T1000 (cell line): ENCODE measurements at regions not wholly inside any gene's neighbourhood (a gene's known extent, or its start where the extent isn't known, plus 50 kb on each side); places are given as distances from the start of the nearest gene placed in this dataset.

ENCODE experiments used
- DNase-seq: peaks from one replicate; lab custom pipeline; 2025; ENCODE audit warnings: mixed read lengths; lab: John Stamatoyannopoulos, UW

DNA sequence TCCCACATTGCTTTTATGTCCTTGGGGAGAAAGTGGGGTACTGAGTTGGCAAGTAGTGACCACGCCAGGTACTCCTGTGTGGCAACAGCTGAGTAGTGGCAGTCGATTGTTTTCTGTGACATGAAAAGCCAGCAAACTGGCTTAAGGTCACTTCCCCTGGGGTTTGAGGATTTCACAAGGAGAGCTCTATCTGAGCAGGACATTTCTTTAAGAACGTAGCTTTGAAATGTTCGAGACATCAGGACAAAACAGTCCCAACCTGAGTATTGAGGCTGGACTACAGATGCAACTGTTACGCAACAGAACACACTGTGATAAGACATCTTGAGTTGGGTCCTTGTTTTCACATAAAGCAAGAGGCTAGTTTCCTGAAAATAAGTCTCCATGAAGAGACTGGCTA, 146.7 kb upstream of the KLF14 start:
- DNase-seq, result no peak

DNA sequence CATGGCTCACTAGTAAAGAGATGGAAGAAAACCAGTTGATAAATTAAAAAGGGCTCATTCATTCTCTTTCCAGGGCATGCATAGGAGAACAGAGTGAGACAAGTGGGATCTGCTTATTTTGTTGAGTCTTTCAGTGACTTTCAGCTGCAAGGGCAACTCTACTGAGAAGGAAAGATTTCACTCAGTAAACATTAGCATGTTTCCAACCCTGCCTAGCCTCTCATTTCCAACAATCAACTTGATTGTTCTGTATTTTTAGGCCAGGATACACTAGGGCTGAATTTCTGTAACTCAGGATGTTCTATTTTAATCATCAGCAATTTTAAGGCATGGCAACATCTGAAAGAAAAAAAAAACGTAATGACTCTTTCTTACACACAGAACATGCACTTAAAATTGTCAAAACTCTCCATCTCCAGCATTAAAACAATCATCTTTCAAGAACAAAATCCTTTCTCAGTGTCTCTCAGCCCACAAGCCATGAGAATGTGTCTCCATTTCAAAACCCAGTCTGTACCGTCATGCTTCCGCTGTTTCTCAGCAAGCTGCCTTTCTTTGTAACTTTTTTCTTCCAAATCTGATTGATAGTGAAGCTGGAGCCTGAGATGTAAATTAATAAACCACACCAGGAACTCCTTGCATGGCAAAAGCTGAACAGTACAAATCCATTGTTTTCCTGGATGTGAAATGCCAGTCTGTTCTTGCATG, 147.2 kb upstream of the KLF14 start:
- DNase-seq, result no peak

DNA sequence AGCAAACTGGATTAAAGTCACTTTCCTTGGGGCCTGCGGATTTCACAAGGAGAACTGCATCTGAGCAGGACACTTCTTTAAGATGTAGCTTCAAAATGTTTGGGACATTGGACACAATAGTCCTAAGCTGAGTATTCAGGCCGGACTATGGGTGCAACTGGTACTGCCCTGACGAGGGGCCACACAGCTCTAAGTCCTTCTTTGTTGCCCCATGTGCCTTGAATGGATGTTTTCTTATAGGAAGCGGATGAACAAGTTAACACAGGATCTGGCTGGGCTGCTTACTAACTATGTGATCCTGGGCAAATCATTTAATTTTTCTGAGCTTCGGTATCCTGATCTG, 147.8 kb upstream of the KLF14 start:
- DNase-seq, result no peak

- DNase-seq, result no peak
These were observed 148.4 kb upstream of the KLF14 start for GRCh38 chr7:130882396-130882795.

DNA sequence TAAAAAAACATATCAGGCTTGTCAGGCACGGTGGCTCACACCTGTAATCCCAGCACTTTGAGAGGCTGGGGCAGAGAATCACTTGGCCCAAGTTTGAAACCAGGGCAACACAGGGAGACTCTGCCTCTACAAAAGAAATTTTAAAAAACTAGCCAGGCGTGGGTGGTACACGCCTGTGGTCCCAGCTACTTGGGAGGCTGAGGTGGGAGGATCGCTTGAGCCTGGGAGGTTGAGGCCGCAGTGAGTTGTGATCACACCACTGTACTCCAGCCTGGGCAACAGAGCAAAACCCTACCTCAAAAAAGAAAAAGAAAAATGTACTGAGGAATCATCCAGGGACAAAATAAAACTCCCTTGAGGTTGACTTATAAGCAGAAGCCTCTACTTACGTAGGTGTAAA, 149.9 kb upstream of the KLF14 start:
- no peak for DNase-seq

- no peak for DNase-seq
These were observed 150.7 kb upstream of the KLF14 start for GRCh38 chr7:130884437-130885417.

DNA sequence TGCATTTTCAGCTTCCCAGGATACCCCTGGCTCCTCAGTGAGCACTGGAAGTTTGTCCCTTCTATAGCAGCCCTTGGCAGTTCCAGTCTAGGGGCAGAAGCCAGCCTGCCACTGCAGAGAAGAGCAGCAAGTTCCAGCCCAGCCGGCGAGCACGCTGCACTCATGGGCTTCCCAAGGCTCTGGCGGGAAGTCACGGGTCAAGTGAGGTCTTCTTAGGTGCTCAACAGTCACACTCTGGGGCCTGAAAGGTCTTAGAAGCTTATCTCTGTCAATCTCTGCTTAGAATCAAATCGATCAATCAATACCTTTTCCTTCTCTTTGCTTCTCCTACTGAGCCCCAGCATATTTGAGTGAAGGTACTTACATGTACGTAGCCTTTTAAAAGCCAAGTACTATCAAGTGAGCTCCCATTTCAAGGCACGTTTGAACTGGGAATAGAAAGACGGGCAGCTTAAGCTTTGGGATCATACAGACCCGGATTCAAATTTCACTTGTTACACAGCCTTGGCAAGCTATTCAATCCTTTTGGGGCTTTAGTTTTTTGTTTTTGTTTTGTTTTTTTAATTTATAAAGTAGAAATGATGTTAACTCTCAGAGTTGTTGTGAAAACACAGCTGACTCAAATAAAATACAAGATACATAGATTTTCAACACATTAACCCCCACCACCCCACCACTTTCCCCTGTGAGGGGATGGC, 152.6 kb upstream of the KLF14 start:
- DNase-seq, result no peak

DNA sequence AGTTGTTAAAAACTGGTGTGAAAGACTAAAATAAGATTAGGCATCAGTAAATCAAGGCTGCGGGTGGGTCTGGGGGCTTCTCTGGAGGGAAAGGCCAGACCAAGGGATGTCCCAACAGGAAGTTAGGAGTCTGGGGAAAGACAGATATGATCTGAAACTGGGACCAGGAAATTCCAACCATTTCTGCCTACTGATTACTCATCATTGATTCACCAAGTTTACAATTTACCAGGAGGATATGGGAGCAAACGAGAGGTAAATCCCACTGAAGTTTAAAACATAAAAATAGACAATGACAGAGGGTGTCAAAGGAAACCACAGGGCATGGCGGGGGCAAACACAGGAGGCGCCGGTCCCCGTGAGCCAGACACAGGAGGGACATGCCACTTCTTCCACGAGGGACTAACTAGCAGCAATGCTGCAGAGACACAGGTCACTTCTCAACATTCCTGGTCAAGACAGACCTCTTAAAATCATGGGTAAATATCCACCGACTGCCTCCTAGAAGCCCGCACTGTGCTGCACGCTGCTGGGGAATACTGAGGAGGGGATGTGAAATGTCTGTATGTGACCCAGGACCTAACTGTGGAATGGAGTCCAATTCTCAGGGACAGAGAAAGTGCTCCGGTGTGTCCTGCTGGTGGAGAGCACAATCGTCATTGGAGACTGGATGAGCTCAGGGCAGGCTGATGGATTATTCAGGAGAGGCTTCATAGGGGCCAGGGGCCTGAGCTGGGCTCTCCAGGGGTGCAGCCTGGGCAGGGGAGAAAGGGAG, 153.4 kb upstream of the KLF14 start:
- DNase-seq, result no peak

GRCh38 chr7:130887957-130888371, 154.0 kb upstream of the KLF14 start:
- DNase-seq, result no peak

DNA sequence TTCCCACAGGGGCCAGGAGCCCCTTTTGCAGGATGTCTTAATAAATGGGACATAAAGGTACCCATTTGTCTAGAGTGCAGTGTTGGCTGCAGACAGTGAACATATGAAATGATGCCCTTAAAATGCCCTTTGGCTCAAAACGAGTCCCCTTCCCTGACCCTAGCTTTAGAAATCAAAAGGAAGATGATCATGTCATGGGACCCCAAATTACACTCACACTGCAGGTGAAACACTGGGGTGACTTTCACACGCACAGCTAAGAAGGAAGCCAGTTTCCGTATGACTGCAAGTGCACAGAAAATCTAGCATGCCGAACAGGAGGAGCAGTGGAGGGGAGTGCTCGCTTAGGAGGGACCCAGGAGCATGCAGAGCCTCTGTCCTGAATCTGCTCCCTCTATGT, 154.5 kb upstream of the KLF14 start:
- no peak for DNase-seq

DNA sequence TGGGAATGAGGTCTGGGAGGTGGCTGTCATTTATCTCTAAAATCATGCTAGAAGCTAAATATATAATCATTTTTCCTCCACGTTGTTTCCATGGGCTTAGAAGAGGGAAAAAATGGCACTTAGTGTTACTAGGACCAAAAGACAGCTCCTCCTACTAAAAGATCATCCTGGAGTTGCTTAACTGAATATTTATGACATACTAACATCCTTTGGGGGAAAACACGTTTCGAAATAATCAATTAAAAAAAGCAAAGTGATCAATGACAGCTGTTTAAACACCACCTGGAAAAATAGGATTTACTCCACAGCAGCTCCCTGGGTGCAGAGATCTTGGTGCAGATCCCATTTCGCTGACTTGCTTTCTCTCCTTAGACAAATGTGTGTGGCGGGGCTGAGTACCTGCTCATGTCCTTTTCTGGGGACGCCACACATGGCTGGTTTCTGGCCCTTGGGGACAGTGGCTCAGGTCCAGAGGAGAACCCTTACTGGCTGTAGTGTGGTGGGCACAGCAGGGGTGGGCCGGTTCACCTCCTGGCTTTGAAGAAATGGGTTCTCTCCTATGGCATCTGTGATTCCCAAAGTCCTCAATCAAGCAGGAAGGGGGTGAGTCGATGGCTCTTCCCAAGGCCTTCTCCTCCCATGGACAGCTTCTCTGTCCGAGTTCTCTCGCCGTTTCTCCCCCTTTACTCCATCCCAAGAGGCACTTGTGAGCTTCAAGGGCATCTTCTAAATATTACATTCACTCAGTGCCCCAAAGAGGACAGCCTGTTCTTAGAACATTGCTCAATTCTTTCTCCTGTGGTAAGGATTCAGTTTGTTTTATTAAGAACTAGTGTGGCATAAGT, 156.4 kb upstream of the KLF14 start:
- no peak for DNase-seq

DNA sequence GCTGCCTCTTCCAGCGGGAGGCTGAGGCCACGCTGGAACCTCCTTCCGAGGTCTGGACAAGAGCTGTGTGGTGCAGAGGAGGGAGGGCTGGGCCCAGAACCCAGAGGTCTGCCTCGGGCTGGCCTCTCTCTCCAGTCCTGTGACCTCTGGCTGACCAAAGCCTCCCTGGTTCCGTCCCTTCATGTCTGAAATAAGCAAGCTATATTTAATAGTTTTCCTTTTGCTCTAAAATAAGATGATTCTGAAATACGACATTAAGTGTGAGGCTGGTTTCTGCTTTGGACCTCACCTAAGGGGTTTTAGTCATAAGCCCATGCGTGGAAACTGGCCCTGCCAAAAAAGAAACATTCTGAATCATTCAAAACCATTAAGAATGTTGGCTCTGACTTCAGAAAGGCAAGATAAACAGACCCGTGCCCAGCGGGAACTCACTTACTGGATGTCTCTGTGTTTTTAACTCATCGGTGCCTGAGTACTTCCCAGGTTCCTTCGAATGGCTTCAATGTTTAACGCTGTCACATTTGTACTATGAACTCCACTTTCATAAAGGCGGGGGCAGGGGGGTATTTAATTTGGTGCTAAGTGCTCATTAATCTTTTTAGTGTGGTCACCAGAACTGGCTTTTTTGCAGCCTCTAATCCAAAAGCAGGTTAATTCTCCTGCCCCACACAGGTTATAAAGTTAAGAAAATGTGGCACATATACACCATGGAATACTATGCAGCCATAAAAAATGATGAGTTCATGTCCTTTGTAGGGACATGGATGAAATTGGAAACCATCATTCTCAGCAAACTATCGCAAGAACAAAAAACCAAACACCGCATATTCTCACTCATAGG, 157.5 kb upstream of the KLF14 start:
- DNase-seq, result peak; percentile 43

- no peak for DNase-seq
These were observed 159.5 kb upstream of the KLF14 start for GRCh38 chr7:130893441-130893894.

DNA sequence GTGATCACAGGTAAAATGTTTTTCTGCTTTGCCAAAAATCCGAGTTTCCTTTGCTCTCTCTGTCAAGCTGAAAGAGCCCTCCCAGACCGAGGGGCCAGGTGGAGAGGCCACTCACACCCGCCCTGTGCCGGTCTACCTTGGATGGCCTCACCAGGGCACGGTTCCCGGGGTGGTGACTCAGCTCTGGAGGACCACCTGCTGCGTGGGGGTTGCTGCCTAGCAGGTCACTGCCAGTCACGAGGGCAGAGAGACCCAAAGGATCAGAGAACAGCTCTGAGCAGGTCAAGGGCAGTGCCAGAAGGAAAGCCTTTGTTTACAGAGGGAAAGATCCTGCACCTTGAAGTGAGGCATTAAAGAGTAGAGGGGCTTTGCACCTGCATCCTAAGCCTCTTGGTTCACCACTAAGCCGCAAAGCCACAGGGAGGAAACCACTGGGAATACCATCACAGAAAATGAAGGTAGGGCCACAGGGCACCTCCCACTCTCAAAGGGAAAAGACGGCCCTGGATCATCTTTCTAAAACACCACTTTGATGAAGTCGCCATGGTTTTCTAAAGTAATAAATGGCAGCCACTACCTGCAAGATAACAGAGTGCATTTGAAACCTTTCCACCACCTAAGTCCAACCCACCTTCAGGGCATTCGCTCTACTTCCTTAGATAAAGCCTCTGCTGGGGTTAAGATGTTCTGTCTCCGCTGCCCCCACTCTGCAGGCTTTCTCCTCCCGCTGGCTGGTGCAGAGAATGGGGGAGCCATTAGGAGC, 160.3 kb upstream of the KLF14 start:
- peak; percentile 58 for DNase-seq

- no peak for DNase-seq
These were observed 161.1 kb upstream of the KLF14 start for GRCh38 chr7:130894909-130895750.

DNA sequence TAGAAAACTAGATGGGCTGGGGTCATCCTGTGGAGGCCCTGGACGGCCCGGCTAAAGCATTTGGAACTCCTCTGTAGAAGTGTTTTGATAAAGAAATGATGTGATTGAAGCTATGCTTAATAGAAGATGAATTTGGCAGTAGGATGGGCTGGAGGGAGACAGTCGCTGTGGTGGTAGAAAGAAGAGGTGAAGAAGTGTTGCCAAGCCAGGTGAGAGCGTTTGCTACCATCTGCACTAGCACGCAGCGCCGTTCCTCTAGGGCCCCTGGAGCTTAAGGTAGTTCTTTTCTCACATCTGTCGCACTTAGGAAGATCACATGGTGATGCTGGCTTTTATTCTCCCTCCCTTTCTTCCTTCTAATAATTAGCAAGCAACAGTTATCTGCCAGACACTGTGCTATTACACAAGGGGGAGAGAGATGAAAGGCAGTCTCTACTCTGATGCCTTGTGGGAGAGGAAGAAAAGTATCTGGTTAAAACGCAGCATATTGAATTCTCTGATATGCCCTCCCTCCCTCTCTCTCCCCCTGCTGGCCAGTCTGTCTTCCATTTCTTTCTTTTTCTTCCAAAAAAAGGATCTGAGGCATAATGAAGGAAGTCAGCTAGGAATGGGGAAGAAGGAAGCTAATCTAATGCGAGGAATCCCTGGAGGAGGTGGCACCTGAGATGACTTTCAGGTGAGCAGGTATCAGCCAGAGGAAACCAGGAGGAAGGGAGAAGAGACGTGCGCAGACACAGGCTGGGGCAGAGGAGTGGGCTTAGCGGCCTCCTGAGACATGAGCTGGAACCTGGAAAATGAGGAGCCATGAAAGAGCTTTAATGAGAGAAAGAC, 162.3 kb upstream of the KLF14 start:
- DNase-seq, result no peak

DNA sequence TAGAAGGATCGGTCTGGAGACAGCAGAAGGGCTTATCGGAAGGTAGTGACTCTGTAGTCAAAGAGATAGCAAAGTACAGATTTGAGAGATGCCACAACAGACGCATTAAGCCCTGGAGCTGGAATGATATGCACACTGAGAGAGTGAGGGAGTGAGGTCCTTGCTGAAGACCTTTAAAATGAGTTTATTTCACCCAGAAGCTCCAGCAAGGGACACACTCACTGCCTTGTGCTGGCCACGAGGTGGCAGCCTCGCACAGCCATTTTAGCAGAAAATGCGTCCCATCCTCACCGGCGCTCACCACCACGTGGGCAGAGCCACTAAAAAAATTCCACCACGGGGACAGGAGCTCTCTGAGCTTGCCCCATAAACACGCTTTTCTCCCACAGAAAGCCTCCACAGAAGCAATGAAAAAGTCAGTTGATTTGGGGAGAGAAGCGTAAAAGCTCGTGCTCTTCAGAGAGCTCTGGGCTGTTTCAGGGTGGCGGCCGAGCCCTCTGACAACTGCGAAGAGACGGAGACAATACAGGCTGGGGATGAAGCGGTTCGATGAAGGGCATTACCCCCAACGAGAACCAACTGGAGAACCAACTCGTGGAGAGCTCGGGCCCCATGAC, 163.0 kb upstream of the KLF14 start:
- no peak for DNase-seq
